Hypothalamus (tissue), 51 donors: ENCODE measurements at regions not wholly inside any gene's neighbourhood (a gene's known extent, or its start where the extent isn't known, plus 50 kb on each side); places are given as distances from the start of the nearest gene placed in this dataset.

ENCODE experiments used
- DNase-seq, 51 donors: peaks; one replicate each; lab custom pipeline; 2025; lab: John Stamatoyannopoulos, UW

DNA sequence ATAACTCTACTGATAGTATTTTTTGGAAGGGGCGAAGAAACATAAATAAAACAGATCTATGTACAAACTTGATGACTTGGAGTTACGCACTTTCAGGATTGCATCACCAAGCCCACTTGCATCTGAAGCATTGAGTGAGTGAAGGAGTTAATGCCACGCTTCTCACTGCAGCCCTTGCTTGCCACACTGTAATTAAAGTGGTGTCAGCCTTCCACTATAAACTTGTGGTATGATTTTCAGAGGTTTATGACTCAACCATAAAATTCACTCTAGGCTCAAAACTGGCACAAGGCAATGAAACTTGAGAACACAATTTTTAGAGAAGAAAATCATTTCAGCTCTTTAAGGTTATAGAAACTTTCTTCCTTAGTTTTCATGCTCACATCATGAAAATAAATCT lies 93.9 kb upstream of the PRMT6 start:
- DNase-seq, result no peak

DNA sequence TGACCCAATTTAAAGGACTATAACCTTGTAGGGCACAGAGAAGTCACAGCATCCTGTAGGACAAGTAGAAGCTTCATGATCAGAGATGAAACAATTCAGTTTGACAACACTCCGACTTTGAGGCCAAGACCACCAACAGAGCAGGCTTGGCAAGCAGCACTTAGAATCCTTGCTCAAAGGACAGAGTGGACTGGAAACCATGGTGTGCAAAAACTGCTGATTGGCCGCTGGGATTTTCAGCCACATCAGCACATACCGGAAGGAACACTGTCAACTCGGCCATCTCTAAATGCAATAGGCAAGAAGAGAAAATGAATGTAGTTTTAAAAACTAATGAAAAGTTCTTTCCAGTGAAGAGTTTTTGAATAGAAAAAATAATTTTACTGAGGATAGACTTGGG lies 92.0 kb upstream of the PRMT6 start:
- peak in 1 of 51 donors; percentile 2 for DNase-seq

DNA sequence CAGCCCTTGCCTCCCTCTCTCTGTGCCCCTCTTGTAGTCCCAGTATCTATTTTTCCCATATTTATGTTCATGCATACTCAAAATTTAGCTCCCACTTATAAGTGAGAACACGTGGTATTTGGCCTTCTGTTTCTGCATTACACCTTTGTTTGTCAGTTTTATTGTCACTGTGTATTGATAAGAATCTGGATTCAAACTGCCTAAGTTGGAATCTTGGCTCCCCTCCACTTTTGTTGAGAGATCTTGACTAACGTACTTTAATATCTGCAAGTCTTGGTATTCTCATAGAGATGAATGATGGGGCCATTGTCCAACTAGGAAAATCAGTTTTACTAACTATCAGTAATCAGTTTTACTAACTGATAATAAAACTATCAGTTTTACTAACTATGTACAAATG lies 87.8 kb upstream of the PRMT6 start:
- no peak for DNase-seq

DNA sequence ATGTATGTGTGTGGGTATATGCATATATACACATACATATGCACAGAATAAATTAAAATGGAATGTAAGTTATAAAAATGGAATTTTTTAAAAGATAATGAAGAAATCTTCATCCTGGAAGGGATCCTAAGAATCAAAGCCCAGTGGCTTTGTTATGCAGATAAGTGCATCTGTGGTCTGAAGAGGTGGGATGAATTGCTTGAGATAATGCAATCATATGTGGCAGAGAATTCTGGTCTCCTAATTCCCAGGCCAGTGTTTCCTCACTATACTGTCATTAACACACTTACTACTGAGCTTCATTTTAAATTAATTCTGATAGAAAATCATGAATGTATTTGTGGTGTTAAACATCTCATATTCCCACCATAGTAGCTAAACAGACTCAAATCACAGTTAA lies 86.7 kb upstream of the PRMT6 start:
- DNase-seq, result no peak

DNA sequence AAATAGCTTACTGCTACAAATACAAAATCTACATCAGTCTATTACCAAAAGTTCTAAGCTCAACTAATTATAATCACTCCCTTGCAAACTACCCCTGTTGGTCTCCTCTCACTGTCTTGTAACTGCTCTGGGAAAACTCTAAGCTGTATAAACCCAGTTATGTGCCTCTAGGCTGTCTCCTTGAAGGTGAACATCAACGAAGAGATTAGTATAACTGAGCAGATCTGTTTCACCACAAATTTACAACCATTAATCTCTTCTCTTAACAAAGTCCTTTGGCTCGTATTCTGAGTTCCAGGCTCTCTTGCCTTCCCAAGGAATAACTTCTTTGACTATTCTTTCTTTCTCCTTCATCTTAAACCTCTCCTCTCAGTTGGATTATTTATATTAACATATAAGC lies 84.4 kb upstream of the PRMT6 start:
- no peak for DNase-seq

DNA sequence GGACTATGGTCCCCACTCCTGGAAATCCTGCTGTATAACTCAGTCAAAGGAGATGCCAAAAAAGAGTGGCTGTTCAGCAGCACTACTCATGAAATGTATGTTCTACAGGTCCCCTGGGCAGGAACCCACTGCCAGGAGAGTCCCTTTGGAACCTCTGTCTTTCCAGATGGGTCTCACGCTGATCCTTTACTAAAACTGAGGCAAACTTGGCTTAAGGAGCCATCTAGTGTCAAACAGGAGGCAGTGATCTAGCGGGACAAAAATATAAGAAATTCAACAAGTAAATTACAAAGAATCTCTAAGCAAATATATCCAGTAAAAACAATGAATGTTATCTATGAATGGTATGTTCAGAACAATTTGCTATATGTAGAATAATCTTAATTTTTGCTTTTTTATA lies 80.5 kb upstream of the PRMT6 start:
- no peak for DNase-seq

DNA sequence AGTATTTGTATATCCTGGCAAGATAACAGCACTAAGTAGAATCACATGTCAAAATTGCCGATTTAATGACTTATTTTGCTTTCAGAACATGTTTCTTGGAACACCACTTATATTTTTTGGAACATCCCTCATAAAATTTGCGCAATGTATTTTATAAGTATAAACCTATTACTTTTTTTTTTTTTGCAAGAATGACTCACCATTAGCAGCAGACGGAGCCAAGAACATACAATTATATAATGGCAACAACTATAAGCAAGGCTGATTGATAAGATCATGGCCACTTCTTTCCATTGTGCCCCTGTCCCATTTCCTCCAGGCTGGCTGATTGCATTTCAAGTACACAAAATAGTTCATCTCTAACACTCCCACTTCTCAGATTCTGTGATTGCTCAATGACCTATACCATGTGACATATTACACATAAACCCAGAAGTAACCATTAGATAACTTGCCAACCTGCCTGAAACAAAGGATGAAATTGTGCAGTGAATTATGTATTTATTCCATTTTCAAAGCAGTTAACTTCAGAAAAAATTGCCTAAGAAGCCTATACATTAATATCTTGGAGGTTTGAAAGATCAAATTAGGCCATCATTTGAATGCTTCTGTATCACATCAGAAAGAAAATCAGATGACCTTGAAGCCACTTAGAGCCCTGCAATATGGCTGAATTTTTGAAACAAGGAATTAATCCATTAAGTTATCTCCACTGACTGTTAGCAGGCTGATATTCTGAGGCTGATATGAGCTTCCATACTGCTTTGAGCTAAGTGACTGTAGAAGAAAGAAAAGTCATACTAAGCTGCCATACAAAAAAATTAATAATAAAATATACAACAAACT lies 77.8 kb upstream of the PRMT6 start:
- DNase-seq, result no peak

DNA sequence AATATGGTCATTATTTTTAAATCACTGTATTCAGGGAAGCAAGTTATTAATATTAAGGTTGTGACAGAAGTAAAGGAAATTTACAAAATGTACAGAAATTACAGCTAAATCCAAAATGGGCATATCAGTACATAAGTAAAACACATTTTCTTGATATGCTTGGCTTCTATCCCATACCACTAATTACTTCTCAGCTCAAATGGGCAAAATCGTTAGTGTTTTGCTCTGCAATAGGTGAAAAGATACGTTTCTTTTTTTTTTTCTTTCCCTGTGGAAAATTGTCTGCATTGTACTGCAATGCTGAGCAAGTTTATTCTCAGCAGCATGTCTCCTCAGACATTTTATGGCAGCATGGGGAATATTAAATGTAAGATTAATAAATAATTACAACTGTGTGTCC lies 77.1 kb upstream of the PRMT6 start:
- DNase-seq, result no peak

DNA sequence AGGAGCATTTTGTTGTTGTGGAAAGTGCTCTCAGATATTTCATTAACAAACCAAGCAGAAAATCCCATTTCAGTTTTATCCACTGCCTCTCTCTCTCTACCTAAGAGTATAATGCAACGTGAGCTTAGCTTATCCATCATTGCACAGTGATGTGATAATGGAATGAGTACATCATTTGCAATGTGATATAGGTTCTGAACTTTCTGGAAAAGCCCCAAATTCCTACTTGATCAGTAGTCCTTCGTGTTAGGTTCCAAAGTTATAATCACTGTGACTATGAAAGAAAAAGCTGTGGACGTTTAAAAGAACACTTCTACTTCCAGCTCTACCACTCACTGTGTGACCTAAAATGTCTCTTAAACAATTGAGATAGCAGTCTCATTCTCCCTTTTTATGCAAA lies 76.4 kb upstream of the PRMT6 start:
- DNase-seq, result no peak

DNA sequence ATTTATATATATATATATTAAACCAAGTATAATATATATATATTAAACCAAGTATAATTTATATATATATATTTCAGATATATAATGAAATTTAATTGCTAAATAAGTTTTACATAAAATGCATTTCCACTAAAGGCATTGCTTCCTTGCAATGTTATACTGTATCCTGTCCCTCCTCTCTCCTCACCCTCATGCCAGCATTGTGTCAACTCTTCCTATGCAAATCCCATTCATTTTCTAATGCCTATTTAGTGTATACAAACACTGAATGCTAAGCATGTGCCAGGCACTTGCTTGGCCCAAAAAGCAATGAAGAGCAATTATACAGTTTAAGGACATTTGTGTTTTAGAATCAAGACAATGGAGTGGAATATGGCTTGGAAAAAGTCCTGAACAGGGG lies 71.7 kb upstream of the PRMT6 start:
- DNase-seq, result no peak

DNA sequence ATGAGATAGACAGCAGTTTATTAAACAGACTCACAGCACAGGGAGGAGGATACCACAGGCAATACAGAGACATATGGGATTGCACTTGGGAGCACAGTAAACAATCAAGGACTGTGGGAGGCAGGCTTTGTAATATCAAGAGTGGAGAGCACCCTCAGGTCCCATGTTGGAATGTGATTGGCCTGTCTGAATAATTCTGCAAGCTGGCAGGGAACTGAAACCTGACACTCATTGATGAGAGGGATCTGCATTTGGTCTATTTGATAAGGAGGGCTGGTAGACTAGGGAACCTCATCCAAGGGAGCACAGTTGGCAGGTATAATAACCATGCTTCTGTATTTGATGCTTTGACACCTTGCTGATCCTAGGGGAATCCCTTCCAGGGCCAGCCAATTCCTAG lies 69.9 kb upstream of the PRMT6 start:
- DNase-seq, result no peak

DNA sequence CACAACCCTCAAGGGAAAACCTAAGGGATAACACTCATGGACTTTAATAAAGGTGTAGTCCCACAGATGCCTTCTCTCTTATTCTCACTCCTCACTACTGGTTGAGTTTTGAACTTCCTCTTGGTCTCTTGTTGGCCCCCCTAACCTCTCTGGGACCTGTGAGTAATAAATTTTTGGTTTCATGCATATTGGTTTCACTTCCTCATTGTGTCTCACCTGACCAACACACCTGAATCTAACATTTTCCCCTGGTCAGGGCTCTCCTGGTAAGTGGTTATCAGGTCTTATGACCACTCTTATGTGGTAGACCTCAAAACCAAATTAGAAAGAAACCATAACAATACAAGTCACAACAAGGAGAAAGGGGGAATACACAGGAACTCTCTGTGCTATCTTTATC lies 60.5 kb upstream of the PRMT6 start:
- no peak for DNase-seq

DNA sequence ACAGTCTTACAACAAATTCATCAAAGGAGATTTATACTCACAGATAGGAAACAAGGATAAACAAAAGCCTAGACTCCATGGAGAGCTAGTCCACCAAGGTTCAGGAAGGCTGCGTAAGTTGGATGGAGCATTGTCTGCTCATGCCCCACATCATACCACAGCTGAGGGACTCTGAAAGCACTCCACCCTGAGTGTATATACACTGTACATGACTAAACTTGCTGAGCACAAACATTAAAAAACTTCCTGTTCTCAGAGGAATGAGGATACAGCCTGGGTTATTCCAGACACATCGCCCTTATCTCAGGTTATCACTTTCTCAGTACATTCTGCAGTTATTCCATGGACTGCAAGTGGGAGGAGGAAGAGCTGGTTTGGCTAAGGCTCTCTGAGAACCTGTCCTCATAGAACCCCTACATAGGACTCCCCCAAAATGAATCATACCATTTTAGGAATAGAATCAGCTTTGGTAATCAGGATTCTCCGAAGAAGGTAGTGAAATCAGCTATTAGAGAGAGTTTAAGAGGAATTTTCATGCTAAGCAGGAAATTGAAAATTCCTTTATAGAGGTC lies 58.0 kb upstream of the PRMT6 start:
- DNase-seq, result no peak

DNA sequence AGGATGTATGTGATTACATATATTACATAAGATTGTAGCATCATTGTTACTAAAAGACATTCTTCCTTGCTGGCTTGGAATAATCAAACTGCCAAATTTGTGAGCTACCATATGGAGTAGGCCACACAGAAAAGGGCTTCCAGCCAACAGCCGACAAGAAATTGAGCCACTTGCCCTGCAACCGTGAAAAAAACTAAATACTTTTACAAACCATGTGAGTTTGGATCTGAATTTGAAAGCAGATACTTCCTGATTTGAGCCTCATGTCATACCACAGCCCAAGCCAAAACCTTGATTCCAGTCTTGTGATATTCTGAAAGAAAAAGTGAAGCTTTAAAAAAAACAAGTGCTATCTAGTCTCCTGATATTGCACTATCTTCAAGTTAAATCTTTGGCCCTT lies 55.6 kb upstream of the PRMT6 start:
- DNase-seq, result no peak

DNA sequence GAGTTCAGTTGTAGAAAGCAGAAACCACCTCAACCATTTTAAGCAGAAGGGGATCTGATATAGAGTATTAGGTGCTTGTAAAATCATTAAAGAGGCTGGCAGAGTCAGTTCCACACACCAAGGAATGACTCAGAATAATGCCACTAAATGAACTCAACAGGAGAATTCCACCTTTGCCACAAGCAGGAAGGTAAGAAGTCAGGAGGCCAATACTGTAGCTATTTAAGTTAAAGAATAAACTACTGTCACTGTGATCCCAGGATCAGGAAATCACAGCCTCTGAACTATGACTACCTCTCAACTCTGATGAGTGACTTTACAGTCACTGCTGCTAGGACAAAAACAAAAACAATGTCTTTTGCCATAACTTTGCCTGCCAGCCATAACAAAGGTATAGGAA lies 52.5 kb upstream of the PRMT6 start:
- DNase-seq, result no peak

DNA sequence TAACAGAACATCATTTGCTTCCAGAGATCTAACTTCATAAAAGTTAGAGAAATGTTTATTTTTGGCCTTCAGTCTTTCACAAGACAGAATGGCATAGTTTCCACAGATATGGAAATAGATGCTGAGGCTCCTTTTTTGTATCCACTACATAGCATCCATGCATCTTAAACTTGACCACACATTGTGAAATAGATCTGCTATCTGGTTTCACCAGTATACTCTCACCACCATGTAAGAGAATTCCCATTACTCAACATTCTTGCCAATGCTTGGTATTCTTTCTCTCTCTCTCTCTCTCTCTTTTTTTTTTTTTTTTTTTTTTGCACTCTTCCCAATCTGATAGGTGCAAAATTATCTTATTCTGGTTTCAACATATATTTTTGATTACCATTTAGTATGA lies 52.1 kb upstream of the PRMT6 start:
- DNase-seq, result no peak
